Stomach (tissue), 8 donors: ENCODE measurements at regions not wholly inside any gene's neighbourhood (a gene's known extent, or its start where the extent isn't known, plus 50 kb on each side); places are given as distances from the start of the nearest gene placed in this dataset.

Experiments used
- DNase-seq, 2 donors: peaks; one replicate each; pipeline versions ENCODE4 v3.0.0 to v3.0.0-alpha.2; 2013 to 2019
- H3K27ac ChIP-seq, 5 donors: fragments of 200-600 bp in 4 of 5; sonication (generic) in 4 of 5; one replicate each; pipeline ENCODE4 v1.5.1; 2013 to 2019; ENCODE audit warnings: mild to moderate bottlenecking in 1 of 5, moderate library complexity in 1 of 5
- H3K27me3 ChIP-seq, 3 donors: fragments of 200-600 bp; sonication (generic); one replicate each; pipeline ENCODE4 v1.5.1; 2017 to 2019; ENCODE audit warnings: mixed run types in 1 of 3
- H3K36me3 ChIP-seq, 4 donors: fragments of 200-600 bp; sonication (generic); 1 replicate in 3 of 4; 2 replicates in 1 of 4; pipeline ENCODE4 v1.5.1; 2016 to 2019
- H3K4me1 ChIP-seq, 4 donors: fragments of 200-600 bp; sonication (generic); one replicate each; pipeline ENCODE4 v1.5.1; 2016 to 2019
- H3K4me3 ChIP-seq, 4 donors: fragments of 200-600 bp; sonication (generic) in 3 of 4; one replicate each; pipeline ENCODE4 v1.5.1; 2016 to 2019; ENCODE audit warnings: mild to moderate bottlenecking in 1 of 4
- H3K9me3 ChIP-seq, 4 donors: fragments of 200-600 bp; sonication (generic); one replicate each; pipeline ENCODE4 v1.5.1; 2016 to 2019
- EP300 ChIP-seq: sonication (generic); formaldehyde crosslinking; IDR thresholded peaks from one replicate; pipeline ENCODE4 v1.6.1; 2017; ENCODE audit warnings: antibody characterized with exemption
- POLR2A ChIP-seq, 4 donors: fragments of 450-650 bp; IDR thresholded peaks; one replicate each; pipeline ENCODE4 v1.6.1; 2016; ENCODE audit warnings: antibody characterized with exemption in 4 of 4, control low read depth in 2 of 4, mild to moderate bottlenecking in 1 of 4, moderate library complexity in 1 of 4
- POLR2AphosphoS5 ChIP-seq, 3 donors: sonication (generic); formaldehyde crosslinking; IDR thresholded peaks; one replicate each; pipeline ENCODE4 v1.6.1; 2016; ENCODE audit warnings: antibody characterized with exemption in 3 of 3
- WGBS, 5 donors: extraction: QIAGEN DNeasy Blood & Tissue Kit in 3 of 5; methylation state at CpG; one replicate each; pipeline versions ENCODE4 v1.1.5 to v1.1.7; 2013 to 2018; 5-methylcytosine and 5-hydroxymethylcytosine counted together
- intact Hi-C: fragments of 100-400 bp; cut with DNase I; formaldehyde crosslinking; loops from one replicate; pipeline ENCODE4 v1.15.1; 2023; ENCODE audit warnings: low total_unique reads
- TF ChIP-seq, protein P1 (sequence below), 7 experiments: fragments of 450-650 bp in 4 of 7; fragments of 200-600 bp in 3 of 7; sonication (generic) in 3 of 7; IDR thresholded peaks; one replicate each; pipeline ENCODE4 v1.5.1; 2016 to 2019; ENCODE audit warnings: antibody characterized with exemption in 7 of 7, control low read depth in 2 of 7, mild to moderate bottlenecking in 1 of 7
- donor health status: healthy with polysubstance abuse.
- donor health status: Bipolar disorder and iron deficiency.
- donor health status: healthy.

DNA sequence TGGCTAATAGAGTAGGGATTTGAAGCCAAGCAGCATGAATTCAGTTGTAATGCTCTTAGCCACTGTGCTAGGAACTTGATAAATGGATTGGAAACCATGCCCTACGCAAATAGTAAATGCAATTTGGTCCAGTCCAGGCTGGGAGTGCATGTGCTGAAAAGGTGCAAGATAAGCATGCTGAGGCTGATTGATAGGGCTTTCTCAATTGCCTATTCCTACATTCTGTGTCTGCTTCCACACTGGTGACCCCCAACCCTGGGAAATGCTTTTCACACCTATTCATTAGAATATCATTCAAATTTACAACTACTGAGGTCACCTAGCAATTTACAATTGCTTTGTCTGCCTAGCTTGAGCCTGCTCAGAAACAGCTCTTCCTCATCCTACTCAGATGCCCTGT is 84.7 kb upstream of the SLC25A36 start:
- intact Hi-C loops: no loop called here
- no peaks in the 10 kb centered on the region for H3K4me1 ChIP-seq
- no peaks in the 10 kb centered on the region for H3K27me3 ChIP-seq
- no peaks in the 10 kb centered on the region for H3K36me3 ChIP-seq
- no peak overlapping the region for H3K4me3 ChIP-seq
- TF ChIP-seq POLR2AphosphoS5 (IDR thresholded peaks at IDR 0.05) (no peak), EP300 (no peak), POLR2A (IDR thresholded peaks at IDR 0.05) (no peak)
- TF ChIP-seq, protein P1, sequence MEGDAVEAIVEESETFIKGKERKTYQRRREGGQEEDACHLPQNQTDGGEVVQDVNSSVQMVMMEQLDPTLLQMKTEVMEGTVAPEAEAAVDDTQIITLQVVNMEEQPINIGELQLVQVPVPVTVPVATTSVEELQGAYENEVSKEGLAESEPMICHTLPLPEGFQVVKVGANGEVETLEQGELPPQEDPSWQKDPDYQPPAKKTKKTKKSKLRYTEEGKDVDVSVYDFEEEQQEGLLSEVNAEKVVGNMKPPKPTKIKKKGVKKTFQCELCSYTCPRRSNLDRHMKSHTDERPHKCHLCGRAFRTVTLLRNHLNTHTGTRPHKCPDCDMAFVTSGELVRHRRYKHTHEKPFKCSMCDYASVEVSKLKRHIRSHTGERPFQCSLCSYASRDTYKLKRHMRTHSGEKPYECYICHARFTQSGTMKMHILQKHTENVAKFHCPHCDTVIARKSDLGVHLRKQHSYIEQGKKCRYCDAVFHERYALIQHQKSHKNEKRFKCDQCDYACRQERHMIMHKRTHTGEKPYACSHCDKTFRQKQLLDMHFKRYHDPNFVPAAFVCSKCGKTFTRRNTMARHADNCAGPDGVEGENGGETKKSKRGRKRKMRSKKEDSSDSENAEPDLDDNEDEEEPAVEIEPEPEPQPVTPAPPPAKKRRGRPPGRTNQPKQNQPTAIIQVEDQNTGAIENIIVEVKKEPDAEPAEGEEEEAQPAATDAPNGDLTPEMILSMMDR (IDR thresholded peaks at IDR 0.05): no peak
- WGBS, 5 donors: 73 to 83% (median 77%) methylated on average over 1 of the region's 1 CpG
- H3K27ac ChIP-seq: no peak overlapping the region
- DNase-seq: no peak
- H3K9me3 ChIP-seq: no peaks in the 10 kb centered on the region

DNA sequence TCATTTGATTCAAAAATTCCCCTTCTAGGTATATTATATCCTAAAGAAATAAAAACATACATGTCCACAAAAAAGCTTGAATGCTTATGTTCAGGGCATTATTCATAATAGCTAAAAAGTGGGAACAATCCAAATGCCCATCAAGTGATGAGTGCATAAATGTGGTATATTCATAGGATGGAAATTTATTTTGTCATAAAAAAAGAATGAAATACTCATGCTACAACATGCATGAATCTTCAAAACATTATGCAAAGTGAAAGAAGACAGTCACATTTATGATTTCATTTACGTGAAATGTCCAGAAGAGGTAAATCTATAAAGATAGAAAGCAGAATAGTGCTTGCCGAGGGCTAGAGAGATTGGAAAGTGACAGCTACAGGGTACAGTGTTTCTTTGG is 83.6 kb upstream of the SLC25A36 start:
- intact Hi-C loops: no loop called here
- Histone ChIP-seq H3K36me3 (no peaks in the 10 kb centered on the region), H3K27me3 (no peaks in the 10 kb centered on the region), H3K4me1 (no peaks in the 10 kb centered on the region), H3K4me3 (no peak overlapping the region), H3K27ac (no peak overlapping the region), H3K9me3 (no peaks in the 10 kb centered on the region)
- WGBS, 5 donors: 84 to 95% (median 89%) methylated on average over 2 of the region's 2 CpGs
- DNase-seq: no peak
- TF ChIP-seq, protein P1 (IDR thresholded peaks at IDR 0.05): no peak
- no peak for TF ChIP-seq POLR2A (IDR thresholded peaks at IDR 0.05)
- no peak for TF ChIP-seq EP300
- no peak for TF ChIP-seq POLR2AphosphoS5 (IDR thresholded peaks at IDR 0.05)

DNA sequence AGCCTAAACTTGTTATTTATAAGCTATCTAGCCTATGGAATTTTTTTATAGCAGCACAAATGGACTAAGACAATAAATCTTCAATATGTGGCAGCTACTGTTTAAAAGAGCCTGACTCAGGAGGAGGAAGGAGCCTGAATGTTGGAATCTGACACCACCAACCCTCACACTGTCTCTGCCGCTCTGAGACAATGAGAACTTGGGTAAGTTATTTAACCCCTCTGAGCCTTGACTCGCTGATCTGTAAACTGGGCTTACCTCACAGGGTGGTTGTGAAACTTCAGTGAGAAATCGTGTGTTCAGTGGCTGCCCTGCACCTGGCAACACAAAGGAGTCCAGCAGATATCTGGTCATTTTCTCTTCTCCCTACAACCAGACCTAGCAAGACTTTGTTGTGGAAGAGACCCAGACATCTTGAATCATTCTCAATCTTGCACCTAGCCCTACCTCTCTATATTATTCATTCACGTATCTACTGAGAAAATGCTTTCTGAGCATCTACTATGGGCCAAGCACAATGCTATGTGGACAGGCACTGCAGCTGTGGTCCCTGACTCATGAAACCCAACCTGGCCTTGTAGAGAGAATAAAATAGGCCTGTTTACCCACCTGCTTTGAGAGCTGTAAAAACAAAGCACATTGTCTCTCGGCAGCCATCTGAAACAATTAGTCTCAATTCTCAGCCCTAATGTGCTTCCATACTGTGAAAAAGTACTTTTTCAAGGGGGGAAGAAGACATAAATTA is 81.9 kb upstream of the SLC25A36 start:
- intact Hi-C loops: no loop called here

DNA sequence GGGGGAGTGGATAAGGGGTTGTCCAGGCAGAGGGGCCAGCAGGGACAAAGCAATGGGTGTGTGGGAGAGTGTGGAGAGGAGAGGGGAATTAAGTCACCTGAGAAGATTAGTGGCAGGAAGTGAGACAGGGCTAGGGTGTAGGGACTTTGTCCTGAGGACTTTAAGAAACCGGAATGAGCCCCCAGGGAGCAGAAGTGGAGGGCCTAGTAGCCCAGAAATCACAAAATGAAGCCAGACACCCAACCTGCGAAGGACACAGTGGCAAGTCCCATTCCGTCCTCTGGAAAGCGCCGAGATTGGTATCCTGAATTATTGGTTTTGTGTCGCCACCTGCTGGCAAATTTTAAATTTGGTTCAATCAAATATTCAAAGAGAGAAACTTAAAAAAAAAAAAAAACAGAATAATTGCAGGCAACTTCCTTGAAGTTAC is 78.0 kb upstream of the SLC25A36 start:
- H3K9me3 ChIP-seq: no peaks in the 10 kb centered on the region
- TF ChIP-seq, protein P1 (IDR thresholded peaks at IDR 0.05): peak in 3 of 7 experiments; percentile 34 to 46 (median 39)
- no peak for TF ChIP-seq EP300
- DNase-seq: peak; percentile 49 to 77
- 5 to 14% (median 11%) methylated on average over 6 of the region's 6 CpGs for WGBS, 5 donors
- H3K27me3 ChIP-seq: no peaks in the 10 kb centered on the region
- intact Hi-C loops: no loop called here
- H3K27ac ChIP-seq: no peak overlapping the region
- peaks cover 0 to 4% (median 0%) of the 10 kb centered on the region in 4 donors for H3K4me1 ChIP-seq
- no peaks in the 10 kb centered on the region for H3K36me3 ChIP-seq
- H3K4me3 ChIP-seq: no peak overlapping the region

More for the DNA sequence above, 81.9 kb upstream of the SLC25A36 start:
- Histone ChIP-seq H3K36me3 (no peaks in the 10 kb centered on the region), H3K27me3 (no peaks in the 10 kb centered on the region), H3K9me3 (no peaks in the 10 kb centered on the region), H3K4me3 (no peak overlapping the region), H3K4me1 (peaks cover 0 to 4% (median 0%) of the 10 kb centered on the region in 4 donors), H3K27ac (no peak overlapping the region)
- 59 to 77% (median 66%) methylated on average over 5 of the region's 5 CpGs for WGBS, 5 donors
- no peak for DNase-seq
- TF ChIP-seq, protein P1 (IDR thresholded peaks at IDR 0.05): no peak
- TF ChIP-seq EP300: no peak
- TF ChIP-seq POLR2AphosphoS5 (IDR thresholded peaks at IDR 0.05): no peak
- TF ChIP-seq POLR2A (IDR thresholded peaks at IDR 0.05): no peak
